Immature natural killer cell (primary cell): ENCODE measurements at regions not wholly inside any gene's neighbourhood (a gene's known extent, or its start where the extent isn't known, plus 50 kb on each side); places are given as distances from the start of the nearest gene placed in this dataset.
A peak's percentile ranks its signal among the peaks of the same experiment; 100 is the strongest.
"Not testable (repeated sequence)": the region's sequence is repeated elsewhere in the genome, so short reads cannot be mapped to it uniquely, and the experiment has no call there.

ENCODE experiments used
- DNase-seq, 3 donors: peaks; one replicate each; pipeline ENCODE4 v3.0.0; 2022; ENCODE audit warnings: mixed read lengths in 1 of 3
- H3K27ac Mint-ChIP-seq, 6 donors: one replicate each; pipeline ENCODE4 v1.8.0; 2020; ENCODE audit warnings: mixed read lengths in 6 of 6, mild to moderate bottlenecking in 5 of 6, inconsistent platforms in 4 of 6, moderate library complexity in 3 of 6
- H3K27me3 Mint-ChIP-seq, 3 donors: one replicate each; pipeline ENCODE4 v1.8.0; 2020 to 2021; ENCODE audit warnings: low read depth in 3 of 3, mild to moderate bottlenecking in 3 of 3, mixed read lengths in 3 of 3, moderate library complexity in 3 of 3, inconsistent platforms in 1 of 3
- H3K36me3 Mint-ChIP-seq, 3 donors: one replicate each; pipeline ENCODE4 v1.8.0; 2020; ENCODE audit warnings: mixed read lengths in 3 of 3, inconsistent platforms in 2 of 3, mild to moderate bottlenecking in 2 of 3
- H3K4me1 Mint-ChIP-seq, 2 donors: one replicate each; pipeline ENCODE4 v1.8.0; 2020; ENCODE audit warnings: inconsistent platforms in 2 of 2, mild to moderate bottlenecking in 2 of 2, mixed read lengths in 2 of 2, moderate library complexity in 1 of 2
- H3K4me3 Mint-ChIP-seq, 5 donors: one replicate each; pipeline ENCODE4 v1.8.0; 2020; ENCODE audit warnings: mild to moderate bottlenecking in 5 of 5, mixed read lengths in 5 of 5, inconsistent platforms in 3 of 5, moderate library complexity in 3 of 5
- H3K9me3 Mint-ChIP-seq, 6 donors: one replicate each; pipeline ENCODE4 v1.8.0; 2020; ENCODE audit warnings: mild to moderate bottlenecking in 6 of 6, mixed read lengths in 6 of 6, inconsistent platforms in 4 of 6, moderate library complexity in 3 of 6

GRCh38 chr2:7619203-7619970, 702.2 kb downstream of the RNF144A start:
- H3K4me3 Mint-ChIP-seq: no peak overlapping the region
- no peaks in the 10 kb centered on the region for H3K4me1 Mint-ChIP-seq
- H3K27me3 Mint-ChIP-seq: peaks cover 0 to 4% (median 3%) of the 10 kb centered on the region in 3 donors
- H3K36me3 Mint-ChIP-seq: peaks cover 0 to 5% (median 0%) of the 10 kb centered on the region in 3 donors
- H3K27ac Mint-ChIP-seq: no peak overlapping the region
- no peak for DNase-seq
- H3K9me3 Mint-ChIP-seq: peaks cover 0 to 7% (median 2%) of the 10 kb centered on the region in 6 donors

- Mint-ChIP-seq H3K36me3 (peaks cover 0 to 5% (median 0%) of the 10 kb centered on the region in 3 donors), H3K27me3 (peaks cover 0 to 3% (median 1%) of the 10 kb centered on the region in 3 donors), H3K4me3 (no peak overlapping the region), H3K4me1 (peaks cover 0 to 3% of the 10 kb centered on the region in 2 donors), H3K27ac (no peak overlapping the region), H3K9me3 (peaks cover 0 to 7% (median 2%) of the 10 kb centered on the region in 6 donors)
- DNase-seq: no peak
Observed at GRCh38 chr2:7620255-7620654, 703.0 kb downstream of the RNF144A start.

GRCh38 chr2:7621018-7621814, 704.0 kb downstream of the RNF144A start:
- H3K4me1 Mint-ChIP-seq: peaks cover 0 to 9% of the 10 kb centered on the region in 2 donors
- no peak for DNase-seq
- H3K4me3 Mint-ChIP-seq: no peak overlapping the region
- H3K9me3 Mint-ChIP-seq: peaks cover 0 to 7% (median 2%) of the 10 kb centered on the region in 6 donors
- H3K36me3 Mint-ChIP-seq: peaks cover 0 to 5% (median 0%) of the 10 kb centered on the region in 3 donors
- peaks cover 0 to 1% (median 0%) of the 10 kb centered on the region in 3 donors for H3K27me3 Mint-ChIP-seq
- no peak overlapping the region for H3K27ac Mint-ChIP-seq

GRCh38 chr2:7625392-7626138, 708.4 kb downstream of the RNF144A start:
- Mint-ChIP-seq H3K9me3 (peaks cover 0 to 7% (median 2%) of the 10 kb centered on the region in 6 donors), H3K27me3 (peaks cover 0 to 2% (median 0%) of the 10 kb centered on the region in 3 donors), H3K4me1 (peaks cover 0 to 9% of the 10 kb centered on the region in 2 donors), H3K4me3 (peak overlapping the region in 3 of 5 donors; percentile 47 to 58 (median 54)), H3K27ac (no peak overlapping the region), H3K36me3 (peaks cover 3 to 5% (median 4%) of the 10 kb centered on the region in 3 donors)
- DNase-seq: no peak

- Mint-ChIP-seq H3K27ac (no peak overlapping the region), H3K36me3 (peaks cover 3 to 5% (median 4%) of the 10 kb centered on the region in 3 donors), H3K27me3 (peaks cover 0 to 2% (median 0%) of the 10 kb centered on the region in 3 donors), H3K9me3 (peaks cover 0 to 7% (median 2%) of the 10 kb centered on the region in 6 donors), H3K4me1 (peaks cover 0 to 9% of the 10 kb centered on the region in 2 donors), H3K4me3 (no peak overlapping the region)
- DNase-seq: no peak
Observed at GRCh38 chr2:7626139-7626537, 708.9 kb downstream of the RNF144A start.

- Mint-ChIP-seq H3K4me3 (no peak overlapping the region), H3K27me3 (peaks cover 0 to 4% (median 0%) of the 10 kb centered on the region in 3 donors)
Observed at GRCh38 chr2:7627583-7627982, 710.4 kb downstream of the RNF144A start.

GRCh38 chr2:7632420-7632819, 715.2 kb downstream of the RNF144A start:
- peaks cover 0 to 4% (median 3%) of the 10 kb centered on the region in 3 donors for H3K36me3 Mint-ChIP-seq
- no peaks in the 10 kb centered on the region for H3K9me3 Mint-ChIP-seq
- H3K27me3 Mint-ChIP-seq: peaks cover 0 to 10% (median 2%) of the 10 kb centered on the region in 3 donors
- no peak overlapping the region for H3K4me3 Mint-ChIP-seq
- H3K4me1 Mint-ChIP-seq: no peaks in the 10 kb centered on the region
- DNase-seq: no peak
- no peak overlapping the region for H3K27ac Mint-ChIP-seq

More at GRCh38 chr2:7627583-7627982, 710.4 kb downstream of the RNF144A start:
- no peak for DNase-seq
- Mint-ChIP-seq H3K9me3 (no peaks in the 10 kb centered on the region), H3K36me3 (peaks cover 0 to 4% (median 3%) of the 10 kb centered on the region in 3 donors), H3K4me1 (peaks cover 0 to 9% of the 10 kb centered on the region in 2 donors), H3K27ac (no peak overlapping the region)

GRCh38 chr2:7633566-7634153, 716.4 kb downstream of the RNF144A start:
- no peak overlapping the region for H3K27ac Mint-ChIP-seq
- H3K36me3 Mint-ChIP-seq: peaks cover 0 to 4% (median 3%) of the 10 kb centered on the region in 3 donors

GRCh38 chr2:7634409-7634808, 717.2 kb downstream of the RNF144A start:
- peaks cover 1 to 10% (median 2%) of the 10 kb centered on the region in 3 donors for H3K27me3 Mint-ChIP-seq
- H3K4me3 Mint-ChIP-seq: no peak overlapping the region
- no peak for DNase-seq
- no peaks in the 10 kb centered on the region for H3K4me1 Mint-ChIP-seq
- no peaks in the 10 kb centered on the region for H3K9me3 Mint-ChIP-seq
- H3K36me3 Mint-ChIP-seq: peaks cover 0 to 4% (median 3%) of the 10 kb centered on the region in 3 donors
- no peak overlapping the region for H3K27ac Mint-ChIP-seq

More at GRCh38 chr2:7633566-7634153, 716.4 kb downstream of the RNF144A start:
- no peaks in the 10 kb centered on the region for H3K4me1 Mint-ChIP-seq
- H3K4me3 Mint-ChIP-seq: no peak overlapping the region
- H3K27me3 Mint-ChIP-seq: peaks cover 0 to 10% (median 2%) of the 10 kb centered on the region in 3 donors
- DNase-seq: no peak
- H3K9me3 Mint-ChIP-seq: no peaks in the 10 kb centered on the region

GRCh38 chr2:7639476-7639875, 722.3 kb downstream of the RNF144A start:
- DNase-seq: no peak
- H3K27ac Mint-ChIP-seq: no peak overlapping the region
- H3K27me3 Mint-ChIP-seq: peaks cover 5 to 6% (median 6%) of the 10 kb centered on the region in 3 donors
- H3K9me3 Mint-ChIP-seq: peaks cover 2 to 17% (median 7%) of the 10 kb centered on the region in 6 donors
- no peak overlapping the region for H3K4me3 Mint-ChIP-seq
- peaks cover 8 to 17% (median 10%) of the 10 kb centered on the region in 3 donors for H3K36me3 Mint-ChIP-seq
- H3K4me1 Mint-ChIP-seq: no peaks in the 10 kb centered on the region

GRCh38 chr2:7641272-7641671, 724.1 kb downstream of the RNF144A start:
- H3K4me1 Mint-ChIP-seq, H3K27ac Mint-ChIP-seq: not testable (repeated sequence)

GRCh38 chr2:7646024-7646423, 728.8 kb downstream of the RNF144A start:
- no peak overlapping the region for H3K4me3 Mint-ChIP-seq
- peaks cover 0 to 10% (median 6%) of the 10 kb centered on the region in 6 donors for H3K9me3 Mint-ChIP-seq
- peaks cover 5 to 14% (median 10%) of the 10 kb centered on the region in 3 donors for H3K36me3 Mint-ChIP-seq
- no peak overlapping the region for H3K27ac Mint-ChIP-seq
- H3K27me3 Mint-ChIP-seq: peaks cover 0 to 8% (median 2%) of the 10 kb centered on the region in 3 donors
- no peak for DNase-seq
- peaks cover 10 to 25% of the 10 kb centered on the region in 2 donors for H3K4me1 Mint-ChIP-seq

More at GRCh38 chr2:7641272-7641671, 724.1 kb downstream of the RNF144A start:
- not testable (repeated sequence) for H3K4me3 Mint-ChIP-seq, DNase-seq, H3K27me3 Mint-ChIP-seq
- Mint-ChIP-seq H3K9me3 (peaks cover 2 to 17% (median 7%) of the 10 kb centered on the region in 6 donors), H3K36me3 (peaks cover 8 to 17% (median 10%) of the 10 kb centered on the region in 3 donors)

- H3K4me1 Mint-ChIP-seq: peaks cover 10 to 25% of the 10 kb centered on the region in 2 donors
- H3K27me3 Mint-ChIP-seq: peaks cover 0 to 6% (median 0%) of the 10 kb centered on the region in 3 donors
- peaks cover 0 to 6% (median 3%) of the 10 kb centered on the region in 6 donors for H3K9me3 Mint-ChIP-seq
- H3K4me3 Mint-ChIP-seq: no peak overlapping the region
- no peak overlapping the region for H3K27ac Mint-ChIP-seq
- H3K36me3 Mint-ChIP-seq: peaks cover 4 to 10% (median 7%) of the 10 kb centered on the region in 3 donors
- DNase-seq: no peak
Observed at GRCh38 chr2:7646661-7647060, 729.4 kb downstream of the RNF144A start.
